NCI-H460 (cell line): ENCODE measurements at regions not wholly inside any gene's neighbourhood (a gene's known extent, or its start where the extent isn't known, plus 50 kb on each side); places are given as distances from the start of the nearest gene placed in this dataset.
"Not testable (repeated sequence)": the region's sequence is repeated elsewhere in the genome, so short reads cannot be mapped to it uniquely, and the experiment has no call there.

ENCODE experiments used
- DNase-seq: peaks from one replicate; pipeline ENCODE4 v3.0.0-alpha.2; 2016; ENCODE audit warnings: low read depth; ENCODE audit errors: extremely low read depth

- DNase-seq, result not testable (repeated sequence)
Measured at GRCh38 chr2:21908712-21909380, 785.1 kb downstream of the TDRD15 start.

- DNase-seq, result no peak
Measured at GRCh38 chr2:21910832-21911507, 787.2 kb downstream of the TDRD15 start.

- no peak for DNase-seq
Measured at GRCh38 chr2:21912405-21912804, 788.6 kb downstream of the TDRD15 start.

- DNase-seq, result no peak
Measured at GRCh38 chr2:21915201-21915600, 791.4 kb downstream of the TDRD15 start.

- no peak for DNase-seq
Measured at GRCh38 chr2:21916934-21917522, 793.3 kb downstream of the TDRD15 start.

GRCh38 chr2:21920721-21921120 is 797.0 kb downstream of the TDRD15 start:
- DNase-seq, result no peak

- DNase-seq, result no peak
Measured at GRCh38 chr2:21924640-21925285, 801.0 kb downstream of the TDRD15 start.

GRCh38 chr2:21928292-21928691 is 804.5 kb downstream of the TDRD15 start:
- no peak for DNase-seq

- DNase-seq, result no peak
Measured at GRCh38 chr2:21930226-21930625, 806.5 kb downstream of the TDRD15 start.

- no peak for DNase-seq
Measured at GRCh38 chr2:21939967-21940366, 816.2 kb downstream of the TDRD15 start.

GRCh38 chr2:21944536-21944935 is 820.8 kb downstream of the TDRD15 start:
- no peak for DNase-seq

- no peak for DNase-seq
Measured at GRCh38 chr2:21945658-21946057, 821.9 kb downstream of the TDRD15 start.

GRCh38 chr2:21947046-21947445 is 823.3 kb downstream of the TDRD15 start:
- no peak for DNase-seq

- no peak for DNase-seq
Measured at GRCh38 chr2:21966139-21966538, 842.4 kb downstream of the TDRD15 start.

GRCh38 chr2:21970971-21971370 is 847.2 kb downstream of the TDRD15 start:
- no peak for DNase-seq

GRCh38 chr2:21972586-21972985 is 848.8 kb downstream of the TDRD15 start:
- no peak for DNase-seq

- DNase-seq, result no peak
Measured at GRCh38 chr2:21981127-21981526, 857.4 kb downstream of the TDRD15 start.

GRCh38 chr2:21993002-21993401 is 869.2 kb downstream of the TDRD15 start:
- no peak for DNase-seq

- DNase-seq, result no peak
Measured at GRCh38 chr2:21996339-21996738, 872.6 kb downstream of the TDRD15 start.

- no peak for DNase-seq
Measured at GRCh38 chr2:21999522-21999921, 875.8 kb downstream of the TDRD15 start.

- no peak for DNase-seq
Measured at GRCh38 chr2:22002066-22002465, 878.3 kb downstream of the TDRD15 start.

- no peak for DNase-seq
Measured at GRCh38 chr2:22003270-22003669, 879.5 kb downstream of the TDRD15 start.
